Natural killer cell (primary cell): ENCODE measurements at regions not wholly inside any gene's neighbourhood (a gene's known extent, or its start where the extent isn't known, plus 50 kb on each side); places are given as distances from the start of the nearest gene placed in this dataset.

ENCODE experiments used
- ATAC-seq, 3 donors: fragments of 150-1000 bp in 2 of 3; fragments of 200-7000 bp in 1 of 3; cut with Tn5 transposase; 1 replicate in 1 of 3; 2 replicates in 2 of 3; pipeline ENCODE4 v1.10.0; 2021; ENCODE audit warnings: mild to moderate bottlenecking in 2 of 3, moderate library complexity in 2 of 3
- DNase-seq, 2 donors: peaks; one replicate each; pipeline versions ENCODE4 v3.0.0 to v3.0.0-alpha.2; 2013 to 2021; ENCODE audit warnings: mixed read lengths in 1 of 2
- H3K27ac ChIP-seq: one replicate; pipeline ENCODE4 v1.5.1; 2013; ENCODE audit warnings: mild to moderate bottlenecking, low read length
- H3K27me3 ChIP-seq: one replicate; pipeline ENCODE4 v1.6.1; 2013; ENCODE audit warnings: low read length; ENCODE audit not compliant: control insufficient read depth, insufficient read depth
- H3K36me3 ChIP-seq: one replicate; pipeline ENCODE4 v1.6.1; 2013; ENCODE audit warnings: low read length; ENCODE audit not compliant: control insufficient read depth, insufficient read depth
- H3K4me1 ChIP-seq: one replicate; pipeline ENCODE4 v1.6.1; 2013; ENCODE audit warnings: low read length; ENCODE audit not compliant: control insufficient read depth, insufficient read depth
- H3K4me3 ChIP-seq: one replicate; pipeline ENCODE4 v1.5.1; 2013; ENCODE audit warnings: low read length
- H3K9me3 ChIP-seq: one replicate; pipeline ENCODE4 v1.6.1; 2013; ENCODE audit warnings: low read length; ENCODE audit not compliant: control insufficient read depth, insufficient read depth
- H3K27ac Mint-ChIP-seq, 2 donors: one replicate each; pipeline ENCODE4 v1.8.0; 2022; ENCODE audit warnings: mild to moderate bottlenecking in 2 of 2, mixed read lengths in 2 of 2, moderate library complexity in 1 of 2
- H3K27me3 Mint-ChIP-seq, 2 donors: one replicate each; pipeline ENCODE4 v1.8.0; 2022; ENCODE audit warnings: low read depth in 2 of 2, mixed read lengths in 2 of 2
- H3K36me3 Mint-ChIP-seq: one replicate; pipeline ENCODE4 v1.8.0; 2022; ENCODE audit warnings: mixed read lengths
- H3K4me1 Mint-ChIP-seq, 2 donors: one replicate each; pipeline ENCODE4 v1.8.0; 2022; ENCODE audit warnings: mixed read lengths in 2 of 2
- H3K4me3 Mint-ChIP-seq: one replicate; pipeline ENCODE4 v1.8.0; 2022; ENCODE audit warnings: mild to moderate bottlenecking, moderate library complexity, mixed read lengths
- H3K9me3 Mint-ChIP-seq, 2 donors: one replicate each; pipeline ENCODE4 v1.8.0; 2022; ENCODE audit warnings: mixed read lengths in 2 of 2
- CTCF ChIP-seq: fragments of 200-600 bp; IDR thresholded peaks from one replicate; pipeline ENCODE4 v1.8.0; 2022; ENCODE audit warnings: antibody characterized with exemption
- WGBS: methylation state at CpG from one replicate; pipeline ENCODE4 v1.1.7; 2013; ENCODE audit warnings: missing lambda C conversion rate; ENCODE audit not compliant: insufficient coverage; 5-methylcytosine and 5-hydroxymethylcytosine counted together
- intact Hi-C: fragments of 100-400 bp; cut with micrococcal nuclease; formaldehyde crosslinking; loops from one replicate; pipeline ENCODE4 v1.14.2; 2022

DNA sequence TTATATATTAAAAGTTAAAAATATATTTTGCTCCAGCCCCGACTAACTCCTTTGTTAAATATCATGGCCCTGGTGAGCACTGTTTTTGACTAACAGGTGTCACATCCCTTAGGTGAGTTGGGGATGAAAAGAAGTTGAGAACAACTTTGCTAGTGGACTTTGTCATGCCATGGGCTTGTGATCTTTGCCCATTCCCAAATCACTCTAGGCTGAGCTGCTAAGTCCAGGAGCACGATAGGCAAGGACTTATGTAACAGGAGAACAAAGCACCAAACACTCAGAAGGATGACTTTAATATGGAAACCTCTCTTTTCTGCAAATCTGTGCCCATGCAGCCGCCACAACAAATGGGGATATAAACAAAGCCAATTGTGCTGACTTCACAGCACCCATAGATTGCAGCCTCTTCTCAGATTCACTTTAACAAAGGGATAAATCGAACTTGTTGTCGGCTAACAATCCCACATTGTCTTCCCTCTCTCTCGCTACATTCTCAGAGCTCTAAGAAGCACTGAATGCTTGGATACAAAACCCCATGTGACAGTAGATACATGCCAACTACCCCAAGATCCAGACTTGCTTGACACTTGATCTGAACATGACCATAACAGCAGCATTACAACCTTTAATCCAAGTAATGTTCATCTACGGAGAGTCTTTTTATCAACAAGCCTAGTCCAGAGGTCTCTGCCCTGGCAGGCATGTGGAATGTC, 86.8 kb upstream of the CD180 start:
- no peaks in the 10 kb centered on the region for H3K27me3 Mint-ChIP-seq
- no peak overlapping the region for H3K27ac Mint-ChIP-seq
- H3K4me3 Mint-ChIP-seq, result no peak overlapping the region
- WGBS, result 91% methylated on average over 6 of the region's 7 CpGs
- Histone ChIP-seq H3K4me1 (no peaks in the 10 kb centered on the region), H3K27me3 (no peaks in the 10 kb centered on the region), H3K36me3 (no peaks in the 10 kb centered on the region), H3K9me3 (peaks cover 7% of the 10 kb centered on the region), H3K4me3 (no peak overlapping the region), H3K27ac (no peak overlapping the region)
- ATAC-seq (no peak), DNase-seq (no peak)
- peaks cover 2 to 3% of the 10 kb centered on the region in 2 donors for H3K9me3 Mint-ChIP-seq
- no peak for TF ChIP-seq CTCF
- H3K4me1 Mint-ChIP-seq, result peaks cover 0 to 7% of the 10 kb centered on the region in 2 donors
- H3K36me3 Mint-ChIP-seq, result peaks cover 3% of the 10 kb centered on the region
- intact Hi-C loops, result no loop called here

DNA sequence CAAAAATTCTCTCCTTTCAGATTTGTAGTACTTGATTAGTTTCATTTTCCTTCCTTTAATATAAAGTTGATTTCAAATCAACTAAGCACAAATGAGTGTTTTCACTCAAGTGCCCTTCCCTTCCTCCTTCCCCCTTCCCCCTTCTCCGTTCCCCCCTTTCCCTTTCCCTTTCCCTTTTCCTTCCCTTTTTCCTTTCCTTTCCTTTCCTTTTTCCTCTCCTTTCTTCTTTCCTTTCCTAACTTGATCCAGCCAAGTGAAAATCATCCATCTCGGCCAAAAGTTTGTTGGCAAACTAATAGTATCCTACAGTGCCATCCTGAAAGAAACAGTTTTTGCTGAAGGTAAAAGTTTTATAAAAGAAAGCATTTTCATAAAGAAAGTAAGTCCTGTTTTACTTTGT, 85.3 kb upstream of the CD180 start:
- TF ChIP-seq CTCF, result no peak
- Mint-ChIP-seq H3K27me3 (no peaks in the 10 kb centered on the region), H3K36me3 (peaks cover 15% of the 10 kb centered on the region), H3K4me3 (no peak overlapping the region), H3K9me3 (peaks cover 4% of the 10 kb centered on the region in 2 donors), H3K27ac (no peak overlapping the region), H3K4me1 (peaks cover 0 to 7% of the 10 kb centered on the region in 2 donors)
- Histone ChIP-seq H3K4me1 (no peaks in the 10 kb centered on the region), H3K36me3 (no peaks in the 10 kb centered on the region), H3K9me3 (peaks cover 10% of the 10 kb centered on the region), H3K4me3 (no peak overlapping the region), H3K27me3 (no peaks in the 10 kb centered on the region), H3K27ac (no peak overlapping the region)
- 85% methylated on average over 2 of the region's 2 CpGs for WGBS
- DNase-seq, result no peak
- ATAC-seq, result no peak
- intact Hi-C loops, result no loop called here

GRCh38 chr5:67273689-67274356, 77.2 kb upstream of the CD180 start:
- H3K4me1 ChIP-seq, result no peaks in the 10 kb centered on the region
- no peaks in the 10 kb centered on the region for H3K27me3 ChIP-seq
- H3K36me3 Mint-ChIP-seq, result peaks cover 15% of the 10 kb centered on the region
- H3K36me3 ChIP-seq, result no peaks in the 10 kb centered on the region
- H3K27ac ChIP-seq, result no peak overlapping the region
- peaks cover 6% of the 10 kb centered on the region for H3K9me3 ChIP-seq
- no peak overlapping the region for H3K4me3 ChIP-seq
- WGBS, result 93% methylated on average over 9 of the region's 9 CpGs
- no peak for TF ChIP-seq CTCF
- no peak overlapping the region for H3K4me3 Mint-ChIP-seq
- DNase-seq (no peak), ATAC-seq (no peak)
- H3K4me1 Mint-ChIP-seq, result no peaks in the 10 kb centered on the region
- intact Hi-C loops, result no loop called here
- H3K9me3 Mint-ChIP-seq, result peaks cover 2 to 4% of the 10 kb centered on the region in 2 donors
- no peak overlapping the region for H3K27ac Mint-ChIP-seq
- no peaks in the 10 kb centered on the region for H3K27me3 Mint-ChIP-seq
